ENCODE measurements at regions not wholly inside any gene's neighbourhood (a gene's known extent, or its start where the extent isn't known, plus 50 kb on each side); places are given as distances from the start of the nearest gene placed in this dataset.

DNA sequence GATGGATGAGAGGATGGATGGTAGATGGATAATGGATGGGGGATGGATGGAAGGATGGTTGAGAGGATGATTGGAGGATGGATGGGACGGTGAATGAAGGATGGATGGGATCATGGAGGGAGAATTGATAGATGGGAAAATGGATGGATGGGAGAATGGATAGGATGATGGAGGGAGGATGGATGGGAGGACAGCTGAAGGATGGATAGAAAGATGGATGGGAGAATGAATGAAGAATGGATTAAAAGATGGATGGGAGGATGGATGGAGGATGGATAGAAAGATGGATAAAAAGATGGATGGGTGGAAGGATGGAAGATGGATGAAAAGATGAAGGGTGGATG lies 218.3 kb upstream of the IER5L start:
- Mint-ChIP-seq H3K4me3 (no peak overlapping the region), H3K36me3 (ENCODE audit: low read depth) (no peaks in the 10 kb centered on the region)

DNA sequence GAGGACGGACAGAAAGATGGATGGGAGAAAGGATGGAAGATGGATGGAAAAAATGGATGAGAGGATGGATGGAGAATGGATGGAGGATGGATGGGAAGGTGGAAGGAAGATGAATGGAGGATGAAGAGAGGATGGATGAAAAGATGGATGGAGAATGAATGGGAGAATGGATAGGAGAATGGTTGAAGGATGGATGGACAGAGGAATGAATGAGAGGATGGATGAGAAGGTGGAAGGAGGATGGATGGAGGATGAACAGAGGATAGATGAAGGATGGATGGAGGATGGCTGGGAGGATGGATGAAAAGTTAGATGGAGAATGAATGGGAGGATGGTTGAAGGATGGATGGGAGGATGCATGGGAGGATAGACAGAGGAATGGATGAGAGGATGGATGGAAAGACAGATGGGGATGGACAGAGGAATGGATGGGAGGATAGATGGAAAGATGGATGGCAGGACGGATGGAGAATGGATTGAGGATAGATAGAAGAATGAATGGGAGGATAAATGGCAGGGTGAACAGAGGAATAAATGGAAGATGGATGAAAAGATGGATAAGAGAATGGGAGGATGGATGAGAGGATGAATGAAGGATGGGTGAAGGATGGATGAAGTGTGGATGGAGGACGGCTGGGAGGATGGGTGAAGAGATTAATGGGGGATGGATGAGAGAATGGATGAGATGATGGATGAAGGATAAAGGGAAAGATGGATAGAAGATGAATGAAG lies 217.7 kb upstream of the IER5L start:
- Mint-ChIP-seq H3K4me3 (no peak overlapping the region), H3K4me1 (peaks cover 14% of the 10 kb centered on the region), H3K36me3 (ENCODE audit: low read depth) (no peaks in the 10 kb centered on the region), H3K27me3 (ENCODE audit: low read depth) (no peaks in the 10 kb centered on the region), H3K9me3 (no peaks in the 10 kb centered on the region), H3K27ac (ENCODE audit: unreplicated experiment) (no peak overlapping the region)
- DNase-seq (ENCODE audit: low read depth, low spot score) = no peak
- TF ChIP-seq, protein P1, sequence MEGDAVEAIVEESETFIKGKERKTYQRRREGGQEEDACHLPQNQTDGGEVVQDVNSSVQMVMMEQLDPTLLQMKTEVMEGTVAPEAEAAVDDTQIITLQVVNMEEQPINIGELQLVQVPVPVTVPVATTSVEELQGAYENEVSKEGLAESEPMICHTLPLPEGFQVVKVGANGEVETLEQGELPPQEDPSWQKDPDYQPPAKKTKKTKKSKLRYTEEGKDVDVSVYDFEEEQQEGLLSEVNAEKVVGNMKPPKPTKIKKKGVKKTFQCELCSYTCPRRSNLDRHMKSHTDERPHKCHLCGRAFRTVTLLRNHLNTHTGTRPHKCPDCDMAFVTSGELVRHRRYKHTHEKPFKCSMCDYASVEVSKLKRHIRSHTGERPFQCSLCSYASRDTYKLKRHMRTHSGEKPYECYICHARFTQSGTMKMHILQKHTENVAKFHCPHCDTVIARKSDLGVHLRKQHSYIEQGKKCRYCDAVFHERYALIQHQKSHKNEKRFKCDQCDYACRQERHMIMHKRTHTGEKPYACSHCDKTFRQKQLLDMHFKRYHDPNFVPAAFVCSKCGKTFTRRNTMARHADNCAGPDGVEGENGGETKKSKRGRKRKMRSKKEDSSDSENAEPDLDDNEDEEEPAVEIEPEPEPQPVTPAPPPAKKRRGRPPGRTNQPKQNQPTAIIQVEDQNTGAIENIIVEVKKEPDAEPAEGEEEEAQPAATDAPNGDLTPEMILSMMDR (conservative IDR thresholded peaks at IDR 0.05) = no peak

More for the DNA sequence above, 218.3 kb upstream of the IER5L start:
- Mint-ChIP-seq H3K4me1 (peaks cover 12% of the 10 kb centered on the region), H3K9me3 (no peaks in the 10 kb centered on the region), H3K27ac (ENCODE audit: unreplicated experiment) (no peak overlapping the region), H3K27me3 (ENCODE audit: low read depth) (no peaks in the 10 kb centered on the region)
- TF ChIP-seq, protein P1 (conservative IDR thresholded peaks at IDR 0.05) = no peak
- no peak for DNase-seq (ENCODE audit: low read depth, low spot score)

DNA sequence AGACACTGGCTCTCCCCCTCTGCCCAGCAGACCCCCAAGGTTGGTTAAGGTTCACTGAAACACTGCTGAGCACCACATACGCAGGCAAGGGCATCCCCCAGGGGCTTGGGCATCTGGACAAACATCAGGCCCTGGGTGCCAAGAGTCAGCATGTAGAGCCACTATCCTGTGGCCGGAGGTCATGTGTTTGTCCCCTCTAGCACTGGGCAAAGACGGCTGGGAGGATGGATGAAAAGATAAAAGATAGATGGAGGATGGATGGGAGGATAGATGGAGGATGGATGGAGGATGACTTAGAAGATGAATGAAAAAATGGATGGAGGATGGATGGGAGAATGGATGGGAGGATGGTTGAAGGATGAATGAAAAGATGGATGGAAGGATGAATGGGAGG lies 216.8 kb upstream of the IER5L start:
- Mint-ChIP-seq H3K27ac (ENCODE audit: unreplicated experiment) (no peak overlapping the region), H3K36me3 (ENCODE audit: low read depth) (no peaks in the 10 kb centered on the region), H3K9me3 (no peaks in the 10 kb centered on the region), H3K4me3 (no peak overlapping the region), H3K27me3 (ENCODE audit: low read depth) (no peaks in the 10 kb centered on the region), H3K4me1 (peaks cover 14% of the 10 kb centered on the region)
- no peak for DNase-seq (ENCODE audit: low read depth, low spot score)
- TF ChIP-seq, protein P1 (conservative IDR thresholded peaks at IDR 0.05) = no peak

DNA sequence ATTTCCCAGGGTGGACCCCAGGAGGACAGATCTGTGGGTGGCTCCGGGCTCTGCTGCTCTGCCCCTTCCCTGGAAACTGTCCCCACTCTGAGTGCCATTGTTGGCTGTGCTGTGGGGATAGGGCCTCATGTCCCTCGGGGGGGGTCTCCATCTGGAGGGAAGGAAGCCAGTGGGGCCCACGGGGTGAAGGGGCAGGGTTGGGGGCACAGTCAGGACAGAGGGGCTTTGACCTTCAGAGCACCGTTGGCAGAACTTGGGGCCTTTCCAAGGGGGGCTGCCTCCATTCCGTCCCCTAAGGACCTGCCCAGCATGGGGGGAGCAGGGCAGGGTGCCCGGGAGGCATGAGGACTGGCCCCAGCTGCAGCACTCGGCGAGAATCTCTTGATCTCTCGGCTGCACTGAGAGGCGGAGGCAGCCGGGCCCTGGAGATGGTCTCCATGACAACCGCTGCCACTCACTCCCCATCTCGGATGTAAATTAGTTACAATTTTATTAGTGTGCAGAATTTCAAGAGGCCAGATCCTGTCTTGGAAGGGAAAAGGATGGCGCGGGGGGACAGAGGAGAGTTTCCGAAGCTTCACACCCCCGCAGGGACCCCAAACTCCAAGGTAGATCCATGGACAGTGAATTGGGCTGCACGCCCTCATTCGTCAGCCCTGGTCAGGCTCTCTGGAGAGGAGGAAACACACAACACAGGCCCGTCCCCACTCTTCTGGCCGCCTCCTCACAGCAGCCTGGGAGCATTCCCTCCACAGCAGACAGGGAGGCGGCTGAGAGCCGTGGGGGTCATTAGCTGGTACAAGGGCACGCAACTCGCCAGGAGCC lies 216.2 kb upstream of the IER5L start:
- H3K4me3 Mint-ChIP-seq = peak overlapping the region; percentile 45
- H3K36me3 Mint-ChIP-seq (ENCODE audit: low read depth) = no peaks in the 10 kb centered on the region
- TF ChIP-seq, protein P1 (conservative IDR thresholded peaks at IDR 0.05) = no peak
- peaks cover 14% of the 10 kb centered on the region for H3K4me1 Mint-ChIP-seq
- no peaks in the 10 kb centered on the region for H3K9me3 Mint-ChIP-seq
- no peaks in the 10 kb centered on the region for H3K27me3 Mint-ChIP-seq (ENCODE audit: low read depth)
- no peak overlapping the region for H3K27ac Mint-ChIP-seq (ENCODE audit: unreplicated experiment)
- DNase-seq (ENCODE audit: low read depth, low spot score) = no peak

DNA sequence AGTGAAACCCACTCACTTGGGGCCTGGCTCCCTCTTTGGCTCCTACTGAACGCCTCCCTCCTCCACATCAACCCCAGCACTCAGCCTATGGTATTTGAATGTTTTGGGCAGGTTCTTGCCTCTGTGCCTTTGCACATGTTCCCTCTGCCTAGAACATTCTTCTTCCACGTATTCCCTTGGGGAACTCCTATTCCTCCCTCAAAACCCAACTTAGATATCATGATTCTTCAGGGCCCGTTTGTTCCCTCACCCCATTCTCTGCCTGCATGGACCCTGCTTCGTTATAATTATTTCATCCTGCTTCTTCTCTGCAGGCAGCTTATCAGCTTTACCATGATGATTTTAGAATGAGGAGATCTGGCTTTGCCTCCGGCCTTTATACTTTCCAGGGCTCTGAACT lies 215.0 kb upstream of the IER5L start:
- H3K9me3 Mint-ChIP-seq = no peaks in the 10 kb centered on the region
- no peak overlapping the region for H3K4me3 Mint-ChIP-seq
- DNase-seq (ENCODE audit: low read depth, low spot score) = no peak
- no peaks in the 10 kb centered on the region for H3K36me3 Mint-ChIP-seq (ENCODE audit: low read depth)
- H3K4me1 Mint-ChIP-seq = peaks cover 14% of the 10 kb centered on the region
- H3K27ac Mint-ChIP-seq (ENCODE audit: unreplicated experiment) = no peak overlapping the region
- TF ChIP-seq, protein P1 (conservative IDR thresholded peaks at IDR 0.05) = no peak
- H3K27me3 Mint-ChIP-seq (ENCODE audit: low read depth) = no peaks in the 10 kb centered on the region
